ENCODE measurements at regions not wholly inside any gene's neighbourhood (a gene's known extent, or its start where the extent isn't known, plus 50 kb on each side); places are given as distances from the start of the nearest gene placed in this dataset.
"Not testable (repeated sequence)": the region's sequence is repeated elsewhere in the genome, so short reads cannot be mapped to it uniquely, and the experiment has no call there.

GRCh38 chr3:130151555-130151954 is 69.9 kb downstream of the ALG1L2 start:
- FAIRE-seq; intact Hi-C loops (cut with DNase I): not testable (repeated sequence)

DNA sequence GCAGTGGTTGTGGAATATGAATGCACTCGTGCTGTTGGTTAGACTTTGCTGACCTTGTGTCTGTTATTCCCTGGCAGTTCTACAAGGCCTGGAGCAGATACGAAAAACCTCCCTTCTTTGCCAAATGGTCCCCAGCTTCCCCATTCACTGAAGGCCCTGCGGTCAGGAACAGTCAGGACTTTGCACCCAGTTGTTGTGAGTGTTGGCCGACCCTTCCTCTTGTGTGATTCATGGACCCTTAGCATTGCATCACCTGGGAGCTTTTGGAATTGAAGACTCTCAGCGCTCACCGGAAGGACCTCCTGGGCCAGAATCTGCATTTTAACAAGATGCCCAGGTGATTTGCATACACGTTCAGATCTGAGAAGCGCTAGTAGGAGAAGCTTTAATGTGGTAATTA is 71.6 kb downstream of the ALG1L2 start:
- H3K4me3 ChIP-seq; H3K9me3 ChIP-seq; H3K36me3 ChIP-seq; H3K27ac ChIP-seq; FAIRE-seq; H3K27me3 ChIP-seq; intact Hi-C loops (cut with DNase I); H3K4me1 ChIP-seq; ATAC-seq; DNase-seq: not testable (repeated sequence)
- WGBS, 2 donors, result 76 to 80% methylated on average over 8 of the region's 8 CpGs

More at GRCh38 chr3:130151555-130151954, 69.9 kb downstream of the ALG1L2 start:
- not testable (repeated sequence) for H3K4me3 ChIP-seq, DNase-seq, H3K4me1 ChIP-seq, H3K27me3 ChIP-seq, H3K27ac ChIP-seq, H3K36me3 ChIP-seq, H3K9me3 ChIP-seq, ATAC-seq
- 86 to 96% methylated on average over 4 of the region's 4 CpGs for WGBS, 2 donors

- H3K4me1 ChIP-seq; H3K27me3 ChIP-seq; H3K4me3 ChIP-seq; H3K27ac ChIP-seq; H3K36me3 ChIP-seq; ATAC-seq; DNase-seq; H3K9me3 ChIP-seq; intact Hi-C loops (cut with DNase I); FAIRE-seq: not testable (repeated sequence)
- WGBS, 2 donors, result 31% methylated on average over 4 of the region's 4 CpGs; no CpG with 5 or more reads in 1 of the 2 donors
Measured at GRCh38 chr3:130155464-130155863, 73.8 kb downstream of the ALG1L2 start.

GRCh38 chr3:130166856-130167255 is 85.2 kb downstream of the ALG1L2 start:
- ATAC-seq; FAIRE-seq; H3K36me3 ChIP-seq; intact Hi-C loops (cut with DNase I); DNase-seq; H3K27me3 ChIP-seq; H3K27ac ChIP-seq; H3K9me3 ChIP-seq; H3K4me3 ChIP-seq; H3K4me1 ChIP-seq: not testable (repeated sequence)
- 58 to 71% methylated on average over 3 of the region's 4 CpGs for WGBS, 2 donors

DNA sequence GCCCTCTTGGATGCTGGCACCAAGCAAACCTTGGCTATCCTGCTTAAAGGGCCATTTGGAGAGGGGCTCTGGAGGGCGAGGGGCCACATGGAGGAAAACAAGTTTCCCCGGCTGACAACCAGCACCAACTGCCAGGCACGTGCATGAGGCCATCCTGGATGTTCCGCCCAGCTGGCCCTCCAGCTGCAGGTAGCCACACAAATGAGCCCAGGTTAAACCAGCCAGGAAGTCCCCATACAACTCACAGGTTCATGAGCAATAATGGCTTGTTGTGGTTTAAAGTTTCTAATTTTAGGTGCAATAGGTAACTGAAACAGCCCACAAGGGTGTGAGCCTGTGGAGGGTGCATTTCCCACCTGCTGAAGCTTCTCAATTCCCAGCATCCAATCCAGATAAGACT is 93.6 kb downstream of the ALG1L2 start:
- FAIRE-seq; H3K36me3 ChIP-seq; H3K4me3 ChIP-seq; H3K27me3 ChIP-seq; DNase-seq; H3K4me1 ChIP-seq; ATAC-seq; H3K27ac ChIP-seq; H3K9me3 ChIP-seq; intact Hi-C loops (cut with DNase I): not testable (repeated sequence)
- 84 to 98% methylated on average over 4 of the region's 4 CpGs for WGBS, 2 donors

- intact Hi-C loops (cut with DNase I); ATAC-seq; H3K27ac ChIP-seq; H3K27me3 ChIP-seq; H3K4me3 ChIP-seq; DNase-seq; FAIRE-seq; H3K4me1 ChIP-seq; H3K36me3 ChIP-seq; H3K9me3 ChIP-seq: not testable (repeated sequence)
- WGBS, 2 donors, result 26 to 29% methylated on average over 13 of the region's 13 CpGs
Measured at GRCh38 chr3:130176476-130177256, 95.0 kb downstream of the ALG1L2 start.

DNA sequence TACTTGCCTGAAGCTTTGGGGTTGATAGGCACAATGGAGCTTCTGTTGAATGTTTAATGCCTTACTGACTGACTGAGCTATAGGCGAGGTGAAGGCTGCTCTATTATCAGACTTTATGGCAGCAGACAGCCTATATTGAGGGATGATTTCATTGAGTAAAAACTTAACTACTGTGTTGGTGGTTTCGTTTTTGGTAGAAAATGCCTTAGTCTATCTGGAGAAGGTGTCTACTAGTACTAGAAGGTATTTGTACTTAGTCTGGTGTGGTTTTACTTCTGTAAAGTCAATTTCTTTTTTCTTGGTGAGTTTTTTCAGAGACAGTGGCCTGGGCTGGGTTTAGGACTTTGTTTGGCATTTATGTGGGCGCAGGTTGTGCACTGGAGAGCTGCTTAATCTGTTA is 97.2 kb downstream of the ALG1L2 start:
- FAIRE-seq; intact Hi-C loops (cut with DNase I); DNase-seq; H3K4me3 ChIP-seq; H3K27ac ChIP-seq; H3K4me1 ChIP-seq; ATAC-seq; H3K9me3 ChIP-seq; H3K27me3 ChIP-seq; H3K36me3 ChIP-seq: not testable (repeated sequence)
- 45 to 64% methylated on average over 3 of the region's 3 CpGs for WGBS, 2 donors

GRCh38 chr3:130179353-130179970 is 97.8 kb downstream of the ALG1L2 start:
- H3K9me3 ChIP-seq; H3K27ac ChIP-seq; H3K4me1 ChIP-seq; H3K27me3 ChIP-seq; FAIRE-seq; intact Hi-C loops (cut with DNase I); H3K36me3 ChIP-seq; ATAC-seq: not testable (repeated sequence)
- DNase-seq, result peak in 2 of 6 donors; percentile 6 to 16
- H3K4me3 ChIP-seq, result peak overlapping the region in 2 of 4 donors; percentile 23 to 34
- 2 to 5% methylated on average over 11 of the region's 11 CpGs for WGBS, 2 donors

- 74 to 78% methylated on average over 6 of the region's 6 CpGs for WGBS, 2 donors
- H3K27me3 ChIP-seq; H3K4me1 ChIP-seq; intact Hi-C loops (cut with DNase I); H3K4me3 ChIP-seq; H3K27ac ChIP-seq; FAIRE-seq; H3K36me3 ChIP-seq; ATAC-seq; DNase-seq; H3K9me3 ChIP-seq: not testable (repeated sequence)
Measured at GRCh38 chr3:130182475-130182874, 100.8 kb downstream of the ALG1L2 start.

- H3K27me3 ChIP-seq; DNase-seq; intact Hi-C loops (cut with DNase I); H3K36me3 ChIP-seq; H3K4me1 ChIP-seq; ATAC-seq; FAIRE-seq; H3K9me3 ChIP-seq; H3K4me3 ChIP-seq; H3K27ac ChIP-seq: not testable (repeated sequence)
- WGBS, 2 donors, result 11 to 18% methylated on average over 5 of the region's 5 CpGs
Measured at GRCh38 chr3:130183689-130184088, 102.1 kb downstream of the ALG1L2 start.

GRCh38 chr3:130184152-130185024 is 102.8 kb downstream of the ALG1L2 start:
- 44 to 48% methylated on average over 5 of the region's 5 CpGs for WGBS, 2 donors
- H3K4me3 ChIP-seq; H3K27me3 ChIP-seq; H3K36me3 ChIP-seq; H3K4me1 ChIP-seq; H3K9me3 ChIP-seq; intact Hi-C loops (cut with DNase I); DNase-seq; H3K27ac ChIP-seq; FAIRE-seq; ATAC-seq: not testable (repeated sequence)

GRCh38 chr3:130201272-130201671 is 119.6 kb downstream of the ALG1L2 start:
- 5 to 13% methylated on average over 1 of the region's 1 CpG for WGBS, 2 donors
- ATAC-seq; H3K4me1 ChIP-seq; H3K27me3 ChIP-seq; H3K36me3 ChIP-seq; H3K27ac ChIP-seq; FAIRE-seq; H3K9me3 ChIP-seq; H3K4me3 ChIP-seq; DNase-seq; intact Hi-C loops (cut with DNase I): not testable (repeated sequence)
